NAMALWA (cell line): ENCODE measurements at regions not wholly inside any gene's neighbourhood (a gene's known extent, or its start where the extent isn't known, plus 50 kb on each side); places are given as distances from the start of the nearest gene placed in this dataset.

Source experiments
- DNase-seq: peaks from one replicate; pipeline ENCODE4 v3.0.0-alpha.2; 2015; ENCODE audit warnings: low spot score

- DNase-seq, result no peak
Measured at GRCh38 chr1:72830606-72831390, 548.5 kb upstream of the NEGR1 start.

DNA sequence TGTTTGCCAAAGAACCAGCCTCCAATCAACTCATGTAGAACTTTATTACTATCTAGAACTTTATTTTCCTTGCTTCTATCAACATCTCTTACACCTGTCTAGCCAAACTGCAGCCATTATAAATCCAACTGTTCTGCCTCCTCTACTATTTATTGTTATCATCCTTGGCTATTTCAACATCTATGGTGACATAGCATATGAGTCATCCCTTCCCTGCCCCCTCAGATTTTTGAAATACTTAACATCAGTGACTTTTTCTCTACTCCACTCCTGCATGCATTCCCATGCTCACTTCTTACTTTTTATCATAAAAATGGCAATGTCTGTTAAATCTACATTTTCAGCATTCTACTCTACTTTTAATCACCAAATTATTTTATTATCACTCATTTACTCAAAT is 544.9 kb upstream of the NEGR1 start:
- DNase-seq, result no peak

- no peak for DNase-seq
Measured at GRCh38 chr1:72804541-72804940, 522.2 kb upstream of the NEGR1 start.

DNA sequence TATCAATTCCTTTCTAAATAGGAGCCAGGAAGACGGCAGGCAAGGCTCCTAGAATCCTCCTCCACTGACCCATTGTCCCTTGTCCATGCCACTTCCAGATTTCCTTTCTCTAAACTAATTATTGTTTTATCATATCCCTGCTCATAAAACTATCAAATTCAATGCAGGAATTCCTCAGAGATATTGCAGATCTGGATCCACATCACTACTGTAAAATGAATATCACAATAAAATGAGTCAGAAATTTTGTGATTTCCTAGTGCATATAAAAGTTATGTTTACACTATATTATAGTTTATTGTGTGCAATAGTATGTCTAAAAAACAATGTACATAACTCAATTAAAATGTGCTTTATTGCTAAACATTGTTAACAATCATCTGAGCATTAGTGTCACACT is 498.7 kb upstream of the NEGR1 start:
- no peak for DNase-seq

DNA sequence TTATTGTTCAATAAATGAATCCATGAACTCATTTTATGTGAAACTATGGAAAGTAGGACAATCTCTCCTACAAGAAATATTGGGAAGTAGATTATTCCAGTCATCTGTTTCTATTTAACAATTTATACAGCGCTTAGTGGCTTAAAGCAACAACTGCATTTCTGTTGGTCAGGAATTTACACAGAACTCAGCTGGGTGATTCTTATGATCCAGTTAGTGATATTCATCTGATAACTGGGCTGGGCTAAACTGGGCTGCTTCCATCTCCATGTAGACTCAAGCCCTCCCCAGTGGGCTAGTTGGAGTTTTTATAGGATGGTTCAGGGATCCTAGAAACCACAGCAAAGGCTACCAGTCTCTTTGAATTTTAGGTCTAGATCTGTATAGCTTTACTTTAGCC is 497.9 kb upstream of the NEGR1 start:
- DNase-seq, result no peak

GRCh38 chr1:72777918-72778317 is 495.6 kb upstream of the NEGR1 start:
- DNase-seq, result no peak

- DNase-seq, result no peak
Measured at GRCh38 chr1:72763481-72763880, 481.1 kb upstream of the NEGR1 start.

DNA sequence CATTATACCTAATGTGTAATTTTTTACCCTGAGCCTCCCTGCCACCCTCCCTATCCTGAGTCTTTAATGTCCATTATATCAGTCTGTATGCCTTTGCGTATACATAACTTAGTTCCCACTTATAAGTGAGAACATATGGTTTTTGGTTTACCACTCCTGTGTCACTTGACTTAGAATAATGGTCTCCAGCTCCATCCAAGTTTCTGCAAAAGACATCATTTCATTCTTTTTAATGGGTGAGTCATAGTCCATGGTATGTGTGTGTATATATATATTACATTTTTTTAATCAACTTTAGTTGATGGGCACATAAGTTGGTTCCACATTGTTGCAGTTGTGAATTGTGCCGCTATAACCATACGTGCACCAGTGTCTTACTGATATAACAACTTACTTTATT is 477.1 kb upstream of the NEGR1 start:
- no peak for DNase-seq

GRCh38 chr1:72757843-72758242 is 475.5 kb upstream of the NEGR1 start:
- DNase-seq, result no peak

GRCh38 chr1:72745413-72745812 is 463.1 kb upstream of the NEGR1 start:
- no peak for DNase-seq

DNA sequence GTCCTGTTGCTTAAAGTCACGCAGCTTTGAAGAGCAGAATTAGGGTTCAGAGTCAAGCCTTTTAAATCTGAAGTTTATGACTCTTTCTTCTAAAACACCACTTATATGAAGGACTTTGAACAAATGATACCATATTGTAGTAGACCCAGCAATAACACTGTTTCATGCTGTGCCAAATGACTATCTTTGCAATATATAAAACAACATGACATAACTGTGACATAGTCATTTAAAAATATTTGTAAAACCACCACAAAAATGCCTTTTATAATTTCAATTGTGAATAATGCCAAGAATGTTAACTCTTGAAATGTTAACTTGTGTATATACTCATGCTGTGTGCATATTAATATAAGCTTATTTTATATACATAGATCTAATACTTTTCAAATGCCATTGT is 452.1 kb upstream of the NEGR1 start:
- no peak for DNase-seq

DNA sequence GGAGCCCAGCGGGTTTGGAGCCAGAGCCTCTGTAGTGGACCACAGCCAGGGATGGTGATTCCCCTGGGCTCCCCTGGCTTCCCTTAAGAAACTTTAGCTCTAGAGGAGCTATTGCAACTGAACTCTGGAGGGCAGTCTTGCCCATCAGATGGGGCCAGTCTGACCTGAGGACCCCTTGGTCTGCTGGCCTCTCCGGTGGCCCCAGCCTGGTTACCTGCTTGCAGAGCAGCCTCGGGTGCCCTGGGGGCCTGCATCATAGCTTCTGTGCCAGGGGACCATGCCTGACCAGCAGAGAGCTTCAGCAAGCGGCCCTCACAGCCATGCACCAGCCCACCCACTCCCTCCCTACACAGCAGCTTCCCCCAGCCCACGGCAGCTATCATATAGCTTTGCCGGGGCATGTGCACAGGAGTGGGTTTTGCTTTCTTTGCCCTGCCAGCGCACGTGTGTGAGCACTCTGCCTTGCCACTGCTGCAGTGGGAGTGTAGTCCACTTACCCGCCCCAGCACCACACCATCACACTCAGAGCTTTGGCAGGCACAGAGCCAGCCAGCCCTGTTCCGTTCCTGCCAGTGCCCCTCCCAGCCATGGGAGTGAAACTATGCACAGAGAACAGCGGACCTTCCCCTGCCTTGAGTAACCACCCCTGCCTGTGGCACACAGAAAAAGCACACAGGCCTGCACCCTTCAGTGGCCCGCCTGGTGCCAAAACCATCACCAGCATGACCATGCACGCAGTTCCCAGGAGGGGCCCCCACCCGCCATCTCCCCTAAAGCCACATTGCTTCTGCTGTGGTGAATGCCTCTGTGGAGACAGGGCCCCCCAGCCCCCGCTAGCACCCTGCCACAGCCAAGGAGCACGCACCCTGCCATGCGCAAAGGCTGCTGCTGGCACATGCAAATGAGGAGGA is 442.9 kb upstream of the NEGR1 start:
- DNase-seq, result no peak

GRCh38 chr1:72705921-72706320 is 423.6 kb upstream of the NEGR1 start:
- DNase-seq, result no peak

GRCh38 chr1:72704841-72705477 is 422.6 kb upstream of the NEGR1 start:
- no peak for DNase-seq

DNA sequence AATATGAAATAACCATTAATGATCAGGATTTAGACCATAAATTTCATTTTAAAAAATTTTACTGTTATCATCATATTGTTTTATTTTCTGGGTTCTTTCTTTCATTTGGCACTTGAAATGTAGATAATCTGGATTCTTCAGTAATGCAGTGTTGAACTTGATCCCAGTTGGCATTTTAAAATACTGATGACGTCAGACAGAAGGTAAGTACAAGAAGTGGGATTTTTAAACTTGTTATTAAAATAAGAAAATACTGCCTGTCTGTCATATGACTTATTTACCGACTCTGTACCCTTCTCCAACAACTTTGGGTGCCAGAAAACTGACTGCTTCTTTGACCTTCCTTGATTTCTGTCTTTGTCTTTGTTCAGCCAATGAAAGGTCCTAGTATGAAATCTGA is 415.1 kb upstream of the NEGR1 start:
- no peak for DNase-seq

- no peak for DNase-seq
Measured at GRCh38 chr1:72693899-72694298, 411.6 kb upstream of the NEGR1 start.

DNA sequence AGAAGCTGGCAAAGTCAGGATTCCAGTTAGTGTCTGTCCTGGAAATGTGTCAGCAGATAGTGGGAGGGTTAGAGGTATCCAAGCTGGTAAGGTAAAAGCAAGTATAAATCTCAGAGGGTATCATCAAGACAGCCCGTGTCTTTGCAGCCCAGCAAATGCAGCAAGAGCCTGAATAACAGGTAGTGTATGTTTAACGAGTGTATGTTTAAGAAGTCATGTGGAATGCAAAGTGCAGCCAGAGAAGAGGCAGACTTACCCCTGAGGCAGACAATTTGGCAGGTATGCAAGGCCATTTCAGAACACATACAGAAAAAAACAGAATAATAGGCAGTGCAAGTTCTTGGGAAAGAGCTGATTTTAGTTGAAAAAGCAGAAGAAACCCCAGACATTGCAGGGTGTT is 411.0 kb upstream of the NEGR1 start:
- DNase-seq, result no peak

DNA sequence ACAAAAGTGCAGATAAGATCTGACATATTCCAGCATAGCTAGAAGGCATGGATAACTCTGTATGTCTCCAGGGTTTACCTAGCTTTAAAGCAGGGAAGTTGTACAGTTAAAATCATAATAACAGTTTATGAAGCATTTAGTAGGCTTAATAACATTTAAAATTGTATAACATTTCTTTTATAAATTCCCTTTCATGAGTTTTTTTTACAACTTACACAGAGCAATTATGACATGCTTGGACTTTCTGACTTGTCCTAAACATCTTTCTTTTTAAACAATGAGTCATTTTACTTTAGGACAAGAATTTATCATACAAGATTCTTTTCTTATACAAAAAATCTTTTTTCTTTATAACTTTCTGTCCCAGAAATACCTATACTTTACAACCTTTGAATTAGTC is 408.5 kb upstream of the NEGR1 start:
- DNase-seq, result no peak

DNA sequence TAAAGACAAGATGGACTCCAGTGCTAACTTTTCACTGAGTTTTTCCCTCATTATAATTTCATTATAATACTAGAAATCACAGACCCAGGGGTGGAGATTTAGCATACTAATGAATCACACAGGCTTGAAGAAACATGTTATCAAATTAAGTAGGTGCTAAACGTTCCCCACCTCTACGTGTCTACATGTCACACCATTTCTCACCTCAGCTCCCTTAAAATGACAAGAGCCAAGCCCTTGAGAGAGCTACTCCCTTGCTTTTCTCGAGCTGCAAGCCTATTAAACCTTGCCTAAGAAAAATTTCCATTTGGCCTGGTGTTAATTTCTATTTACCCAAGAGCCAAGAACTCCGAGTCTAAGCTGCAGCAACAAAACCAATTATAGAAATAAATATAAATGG is 396.3 kb upstream of the NEGR1 start:
- no peak for DNase-seq

DNA sequence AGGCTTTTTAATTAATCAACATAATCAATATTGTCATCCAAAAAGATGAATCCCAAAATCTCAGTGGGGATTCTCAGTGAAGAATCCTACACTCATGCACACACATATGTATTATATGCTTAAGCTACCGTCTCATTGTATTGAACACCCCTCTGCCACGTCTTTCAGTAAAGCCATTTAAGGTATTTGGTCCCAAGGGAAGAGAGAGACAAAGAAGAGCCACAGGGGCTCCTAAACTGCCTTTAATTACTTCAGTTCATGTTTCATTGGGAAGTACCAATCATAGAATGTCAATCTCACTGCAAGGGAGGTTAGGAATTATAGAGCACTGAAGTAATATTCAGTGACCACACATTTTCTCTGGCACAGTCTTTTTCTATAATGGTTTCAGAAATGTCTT is 388.6 kb upstream of the NEGR1 start:
- DNase-seq, result no peak

DNA sequence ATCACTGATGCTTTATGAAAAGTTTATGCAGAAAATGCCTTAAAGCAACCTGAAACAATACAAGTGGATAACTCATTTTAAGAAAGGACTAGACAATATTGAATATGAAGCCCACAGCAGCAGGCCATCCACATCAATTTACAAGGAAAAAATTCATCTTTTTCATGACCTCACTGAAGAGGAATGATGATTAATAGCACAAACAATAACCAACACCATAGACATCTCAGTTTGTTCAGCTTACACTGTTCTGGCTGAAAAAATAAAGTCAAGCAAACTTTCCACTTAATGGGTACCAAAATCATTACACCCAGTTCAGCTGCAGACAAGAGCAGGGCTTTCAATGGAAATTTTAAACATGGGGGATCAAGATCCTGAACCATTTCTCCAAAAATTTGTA is 380.6 kb upstream of the NEGR1 start:
- DNase-seq, result no peak

- no peak for DNase-seq
Measured at GRCh38 chr1:72650843-72651435, 368.6 kb upstream of the NEGR1 start.

DNA sequence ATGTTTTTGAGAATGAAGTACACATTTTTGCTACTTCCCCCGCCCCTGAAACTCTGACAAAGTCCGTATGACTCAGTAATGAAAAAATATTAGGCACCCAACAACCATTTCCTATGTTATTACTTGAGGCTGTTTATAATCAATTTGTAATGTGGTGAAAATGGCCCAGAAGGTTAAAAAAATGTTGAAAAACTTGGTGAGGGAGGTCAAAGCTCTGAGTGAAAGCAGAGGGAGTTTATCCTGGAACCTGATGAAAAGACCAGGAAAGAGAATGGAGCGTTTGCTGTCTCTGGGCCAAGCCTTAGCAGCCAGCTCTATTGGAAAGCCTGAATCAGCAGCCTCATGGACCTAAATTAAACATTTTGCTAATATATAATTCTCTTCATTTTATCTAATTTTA is 367.7 kb upstream of the NEGR1 start:
- no peak for DNase-seq
